B cell (primary cell): ENCODE measurements at regions not wholly inside any gene's neighbourhood (a gene's known extent, or its start where the extent isn't known, plus 50 kb on each side); places are given as distances from the start of the nearest gene placed in this dataset.

ENCODE experiments used
- ATAC-seq: fragments of 200-7000 bp; cut with Tn5 transposase; one replicate; pipeline ENCODE4 v1.10.0; 2021; ENCODE audit warnings: low read depth, mild to moderate bottlenecking, moderate number of reproducible peaks, moderate library complexity
- CTCF ChIA-PET: fragments of 350-600 bp; sonication (Branson Sonifier 250); formaldehyde crosslinking; loops from one replicate; lab custom pipeline; 2021; ENCODE audit warnings: antibody characterized with exemption, inconsistent platforms; lab: Charles Lee
- POLR2A ChIA-PET: fragments of 350-600 bp; sonication (Branson Sonifier 250); formaldehyde crosslinking; loops from one replicate; lab custom pipeline; 2021; ENCODE audit warnings: antibody characterized with exemption; lab: Charles Lee
- DNase-seq: peaks from one replicate; pipeline ENCODE4 v3.0.0; 2013
- H2AFZ ChIP-seq: 2 replicates; pipeline ENCODE4 v1.6.1; 2012; ENCODE audit warnings: mild to moderate bottlenecking, low read depth, low read length; ENCODE audit not compliant: insufficient read depth, poor library complexity, severe bottlenecking
- H3K27ac ChIP-seq, 2 donors: 1 replicate in 1 of 2; 2 replicates in 1 of 2; pipeline ENCODE4 v1.5.1; 2012 to 2013; ENCODE audit warnings: low read length in 2 of 2, mild to moderate bottlenecking in 2 of 2, moderate library complexity in 1 of 2
- H3K27me3 ChIP-seq, 4 experiments: fragments of 200-600 bp in 1 of 4; sonication (generic) in 1 of 4; replicated peaks in 1 of 4; 1 replicate in 2 of 4; 2 replicates in 2 of 4; pipeline versions ENCODE4 v1.6.1 to v1.7.0; 2013 to 2016; ENCODE audit warnings: low read length in 3 of 4, mild to moderate bottlenecking in 2 of 4, mixed read lengths in 1 of 4, moderate library complexity in 1 of 4; ENCODE audit not compliant: insufficient read depth in 4 of 4, control insufficient read depth in 3 of 4; ENCODE audit errors: control extremely low read depth in 1 of 4
- H3K36me3 ChIP-seq, 2 experiments: replicated peaks in 1 of 2; 1 replicate in 1 of 2; 2 replicates in 1 of 2; pipeline versions ENCODE4 v1.6.1 to v1.7.1; 2013; ENCODE audit warnings: low read length in 1 of 2; ENCODE audit not compliant: insufficient read depth in 2 of 2, control insufficient read depth in 1 of 2; ENCODE audit errors: control extremely low read depth in 1 of 2, extremely low read depth in 1 of 2
- H3K4me1 ChIP-seq, 2 donors: fragments of 200-600 bp in 1 of 2; sonication (generic) in 1 of 2; 1 replicate in 1 of 2; 2 replicates in 1 of 2; pipeline versions ENCODE4 v1.5.1 to v1.6.1; 2013 to 2017; ENCODE audit warnings: low read length in 2 of 2; ENCODE audit not compliant: control insufficient read depth in 2 of 2, insufficient read depth in 2 of 2
- H3K4me2 ChIP-seq: replicated peaks from 2 replicates; pipeline ENCODE3; 2012; ENCODE audit warnings: mild to moderate bottlenecking, low read depth, low read length; ENCODE audit not compliant: poor library complexity, severe bottlenecking
- H3K4me3 ChIP-seq, 5 experiments: fragments of 200-600 bp in 1 of 5; sonication (generic) in 1 of 5; 1 replicate in 3 of 5; 2 replicates in 2 of 5; pipeline versions ENCODE4 v1.5.1 to v1.7.0; 2011 to 2016; ENCODE audit warnings: low read length in 4 of 5, mild to moderate bottlenecking in 4 of 5, low read depth in 2 of 5, control low read depth in 1 of 5, moderate library complexity in 1 of 5; ENCODE audit not compliant: insufficient read depth in 1 of 5; ENCODE audit errors: control extremely low read depth in 1 of 5, extremely low read depth in 1 of 5
- H3K79me2 ChIP-seq: fragments of 200-600 bp; sonication (generic); one replicate; pipeline ENCODE4 v1.6.0; 2016; ENCODE audit warnings: low read length; ENCODE audit not compliant: control insufficient read depth, insufficient read depth
- H3K9ac ChIP-seq: fragments of 200-600 bp; sonication (generic); 2 replicates; pipeline ENCODE4 v1.6.1; 2017; ENCODE audit warnings: mild to moderate bottlenecking, low read length, moderate library complexity
- H3K9me3 ChIP-seq, 3 donors: one replicate each; pipeline versions ENCODE4 v1.6.1 to v1.7.1; 2013; ENCODE audit warnings: low read length in 2 of 3; ENCODE audit not compliant: control insufficient read depth in 2 of 3, insufficient read depth in 1 of 3; ENCODE audit errors: control extremely low read depth in 1 of 3
- H4K20me1 ChIP-seq: 2 replicates; pipeline ENCODE4 v1.6.0; 2012; ENCODE audit warnings: mild to moderate bottlenecking, low read length; ENCODE audit not compliant: insufficient read depth, control insufficient read depth, poor library complexity, severe bottlenecking
- H3K27ac Mint-ChIP-seq: one replicate; pipeline ENCODE4 v1.8.0; 2021; ENCODE audit warnings: mixed read lengths
- H3K27me3 Mint-ChIP-seq: one replicate; pipeline ENCODE4 v1.8.0; 2021; ENCODE audit warnings: mixed read lengths
- H3K4me1 Mint-ChIP-seq: one replicate; pipeline ENCODE4 v1.8.0; 2021; ENCODE audit warnings: mixed read lengths
- H3K4me3 Mint-ChIP-seq: one replicate; pipeline ENCODE4 v1.8.0; 2021; ENCODE audit warnings: mixed read lengths
- H3K9me3 Mint-ChIP-seq: one replicate; pipeline ENCODE4 v1.8.0; 2022; ENCODE audit warnings: mixed read lengths; ENCODE audit not compliant: insufficient read depth
- CTCF ChIP-seq: fragments of 200-600 bp; IDR thresholded peaks from one replicate; pipeline ENCODE4 v1.8.0; 2022; ENCODE audit warnings: antibody characterized with exemption, mild to moderate bottlenecking
- EZH2 ChIP-seq: IDR thresholded peaks from 2 replicates; pipeline ENCODE4 v1.6.1; 2012; ENCODE audit warnings: borderline replicate concordance, low read depth, mild to moderate bottlenecking, moderate library complexity, low read length; ENCODE audit not compliant: insufficient read depth, poor library complexity, severe bottlenecking
- WGBS: methylation state at CpG from one replicate; pipeline ENCODE4 v1.1.5; 2013; ENCODE audit warnings: missing lambda C conversion rate; ENCODE audit not compliant: insufficient coverage; 5-methylcytosine and 5-hydroxymethylcytosine counted together
- intact Hi-C: fragments of 100-400 bp; cut with micrococcal nuclease; formaldehyde crosslinking; loops from one replicate; pipeline ENCODE4 v1.10.0; 2022

- no peak overlapping the region for H3K9ac ChIP-seq
- H3K27me3 ChIP-seq = no peaks in the 10 kb centered on the region
- 96% methylated on average over 3 of the region's 6 CpGs for WGBS
- no peak for DNase-seq
- ChIA-PET CTCF (no interaction called here), POLR2A (no interaction called here)
- H3K9me3 ChIP-seq = peaks cover 0 to 2% (median 0%) of the 10 kb centered on the region in 3 donors
- H3K4me3 ChIP-seq = no peak overlapping the region
- Mint-ChIP-seq H3K4me3 (no peak overlapping the region), H3K27ac (no peak overlapping the region), H3K27me3 (no peaks in the 10 kb centered on the region), H3K4me1 (no peaks in the 10 kb centered on the region), H3K9me3 (no peaks in the 10 kb centered on the region)
- H3K27ac ChIP-seq = no peak overlapping the region
- TF ChIP-seq CTCF (no peak), EZH2 (no peak)
- H3K79me2 ChIP-seq = no peaks in the 10 kb centered on the region
- H2AFZ ChIP-seq = no peak overlapping the region
- H3K4me1 ChIP-seq = no peaks in the 10 kb centered on the region
- ATAC-seq = no peak
- intact Hi-C loops = no loop called here
- no peak overlapping the region for H3K4me2 ChIP-seq
- H3K36me3 ChIP-seq = no peaks in the 10 kb centered on the region
- no peaks in the 10 kb centered on the region for H4K20me1 ChIP-seq
Observed at GRCh38 chr4:17153572-17153971, 255.1 kb upstream of the LDB2 start.

- Histone ChIP-seq H3K79me2 (no peaks in the 10 kb centered on the region), H4K20me1 (no peaks in the 10 kb centered on the region), H3K4me1 (no peaks in the 10 kb centered on the region), H3K27ac (no peak overlapping the region), H3K27me3 (no peaks in the 10 kb centered on the region), H3K4me2 (no peak overlapping the region), H3K9ac (no peak overlapping the region), H3K9me3 (peaks cover 0 to 2% (median 0%) of the 10 kb centered on the region in 3 donors), H3K4me3 (no peak overlapping the region), H2AFZ (no peak overlapping the region), H3K36me3 (no peaks in the 10 kb centered on the region)
- intact Hi-C loops = no loop called here
- WGBS = 70% methylated on average over 2 of the region's 6 CpGs
- H3K27me3 Mint-ChIP-seq = no peaks in the 10 kb centered on the region
- no peaks in the 10 kb centered on the region for H3K4me1 Mint-ChIP-seq
- DNase-seq (no peak), ATAC-seq (no peak)
- ChIA-PET CTCF (no interaction called here), POLR2A (no interaction called here)
- H3K9me3 Mint-ChIP-seq = no peaks in the 10 kb centered on the region
- H3K4me3 Mint-ChIP-seq = no peak overlapping the region
- TF ChIP-seq EZH2 (no peak), CTCF (no peak)
- no peak overlapping the region for H3K27ac Mint-ChIP-seq
Observed at GRCh38 chr4:17152941-17153540, 254.6 kb upstream of the LDB2 start.
